Activated T-cell treated with anti-CD3 and anti-CD28 coated beads, Interleukin-2, amount 50 U/mL, for 1 hour (primary cell): ENCODE measurements at regions not wholly inside any gene's neighbourhood (a gene's known extent, or its start where the extent isn't known, plus 50 kb on each side); places are given as distances from the start of the nearest gene placed in this dataset.

ENCODE experiments used
- DNase-seq: peaks from one replicate; pipeline ENCODE4 v3.0.0-alpha.2; 2020

DNA sequence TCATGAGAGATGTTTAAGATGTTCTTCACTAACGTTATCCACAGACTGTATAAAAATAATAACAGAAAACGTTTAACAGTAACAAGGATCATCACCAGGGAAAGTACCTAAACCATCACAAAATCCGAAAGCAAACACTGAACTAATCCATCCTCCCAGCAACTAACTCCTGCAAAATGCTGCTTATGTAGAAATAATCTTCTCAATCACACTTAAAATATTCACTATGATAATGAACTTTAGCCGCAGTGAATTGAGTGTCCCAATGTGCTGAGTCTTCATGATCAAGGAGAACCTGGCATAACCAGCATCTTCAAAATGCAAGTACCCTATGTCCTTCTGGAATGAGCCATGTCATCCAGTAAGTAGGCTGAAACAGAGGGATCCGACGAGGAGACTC is 166.1 kb downstream of the LTN1 start:
- DNase-seq = no peak

DNA sequence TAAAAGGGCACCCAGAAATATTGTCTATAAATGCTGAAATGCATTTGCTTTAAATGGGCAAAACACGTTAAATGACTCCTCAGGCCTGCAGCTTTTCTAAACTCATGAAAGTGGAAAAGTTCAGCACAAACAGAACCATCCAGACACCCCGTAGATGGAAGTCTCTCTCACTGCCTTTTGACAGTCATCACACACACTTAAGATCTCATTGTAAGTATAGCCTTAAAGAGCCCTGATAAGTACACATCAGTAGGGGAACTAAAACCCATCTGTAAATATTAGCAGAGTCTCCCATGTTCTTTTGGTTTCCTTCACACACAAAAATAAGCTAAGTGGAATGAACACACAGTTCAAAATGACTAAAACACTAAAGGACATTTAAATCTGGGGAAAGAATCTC is 166.7 kb downstream of the LTN1 start:
- DNase-seq = no peak

DNA sequence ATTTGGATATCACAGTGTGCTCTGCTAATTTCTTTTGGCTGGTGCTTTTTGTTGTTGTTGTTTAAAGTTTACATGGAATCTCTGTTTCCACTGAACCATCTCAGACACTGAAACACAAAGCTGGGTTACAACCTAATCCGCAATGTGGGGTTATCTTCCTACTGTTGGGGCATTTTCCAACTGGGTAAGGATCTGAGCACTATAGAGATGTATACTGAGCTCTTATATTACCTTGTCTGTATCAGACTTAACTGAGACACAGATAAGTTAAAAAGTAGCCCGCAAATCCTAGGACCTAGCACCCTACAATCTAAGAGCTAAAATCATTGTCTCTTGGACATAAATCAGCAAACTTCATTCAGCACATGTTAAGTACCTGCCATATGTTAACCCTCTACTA is 169.2 kb downstream of the LTN1 start:
- DNase-seq = no peak

DNA sequence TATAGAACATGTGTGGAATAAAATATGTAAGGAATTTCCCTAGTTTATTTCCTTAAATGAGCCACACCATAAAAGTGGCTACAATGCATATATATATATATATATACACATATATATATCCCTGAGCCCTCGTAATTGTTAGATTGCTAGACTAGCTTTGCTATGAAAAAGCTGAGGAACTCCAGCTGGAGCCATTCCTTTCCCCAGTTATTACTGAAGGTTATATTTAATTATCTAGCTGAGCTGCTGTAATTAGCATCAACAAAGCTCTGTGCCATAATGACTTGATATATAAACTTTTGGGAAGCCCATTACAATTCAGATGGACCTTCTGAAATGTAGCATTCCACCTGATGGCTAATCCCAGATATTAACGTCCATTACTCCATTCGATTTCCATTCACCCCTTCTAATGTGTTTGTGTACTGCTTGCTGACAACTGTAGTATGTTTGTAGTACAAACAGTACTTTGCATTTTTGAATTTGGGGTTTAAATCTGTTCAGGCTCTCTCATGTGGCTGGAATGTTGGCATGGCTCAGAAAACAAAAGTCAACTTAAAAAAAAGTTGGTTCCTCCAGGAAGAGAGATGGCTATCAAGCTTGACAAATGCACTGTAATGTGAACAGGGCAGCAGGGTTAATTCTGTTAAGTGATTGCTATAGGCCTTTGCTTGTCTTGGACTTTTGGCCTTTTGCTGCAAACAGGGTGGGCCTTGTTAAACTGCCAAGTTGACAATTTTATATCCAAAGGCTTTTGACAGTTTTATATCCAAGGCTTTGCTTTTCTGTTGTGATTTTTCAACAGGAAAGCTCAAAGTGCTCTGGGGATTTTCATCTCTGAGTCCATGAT is 170.0 kb downstream of the LTN1 start:
- no peak for DNase-seq

DNA sequence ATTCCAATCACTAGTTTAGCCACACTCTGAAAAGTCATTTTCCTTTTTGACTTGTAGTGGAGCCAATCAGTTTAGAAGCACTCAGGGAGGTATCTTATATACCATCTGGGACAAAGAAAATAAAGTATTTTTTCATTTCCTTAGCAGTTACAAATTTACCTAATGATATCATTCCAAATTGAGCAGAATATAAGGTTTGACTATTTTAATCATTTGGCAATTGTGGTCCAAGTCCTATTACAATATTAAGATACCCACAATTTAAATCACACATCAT is 170.6 kb downstream of the LTN1 start:
- no peak for DNase-seq

DNA sequence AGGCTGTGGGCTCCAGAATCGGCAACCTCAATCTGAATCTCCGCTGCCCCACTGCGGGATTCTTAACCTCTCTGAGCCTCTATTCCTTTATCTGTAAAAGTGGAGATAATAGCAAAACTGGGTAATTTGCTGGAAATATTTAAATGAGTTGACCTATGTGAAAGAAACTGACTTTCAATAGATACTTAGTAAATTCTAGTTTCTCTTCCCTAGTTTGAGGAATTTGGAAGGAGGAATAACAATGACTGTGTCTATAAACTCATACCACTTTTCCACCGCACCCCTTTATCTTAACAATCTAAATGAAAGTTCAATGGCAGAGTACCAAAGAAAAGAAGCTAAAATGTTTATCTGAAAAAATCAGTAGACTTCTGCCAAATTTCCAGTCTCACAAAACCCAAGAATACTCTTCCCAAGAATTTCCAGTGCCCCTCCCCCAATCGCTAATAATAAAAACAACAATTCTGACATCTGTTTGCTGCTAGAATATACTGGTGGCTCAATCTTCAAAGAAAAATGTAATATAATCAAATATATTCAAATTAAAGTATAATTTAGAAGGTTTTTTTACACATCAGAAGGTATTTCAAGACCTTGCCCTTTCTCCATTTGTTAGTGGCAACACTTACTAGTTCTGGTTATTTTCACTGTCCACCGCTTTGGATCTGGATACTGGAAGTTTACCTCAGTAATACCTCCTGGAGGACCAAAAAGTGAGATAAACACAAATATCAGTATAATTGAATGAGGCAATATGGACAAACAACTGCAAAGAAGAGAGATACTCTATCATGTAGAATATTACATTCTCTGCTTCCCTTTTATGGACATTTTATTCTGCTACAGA is 171.2 kb downstream of the LTN1 start:
- DNase-seq = no peak

DNA sequence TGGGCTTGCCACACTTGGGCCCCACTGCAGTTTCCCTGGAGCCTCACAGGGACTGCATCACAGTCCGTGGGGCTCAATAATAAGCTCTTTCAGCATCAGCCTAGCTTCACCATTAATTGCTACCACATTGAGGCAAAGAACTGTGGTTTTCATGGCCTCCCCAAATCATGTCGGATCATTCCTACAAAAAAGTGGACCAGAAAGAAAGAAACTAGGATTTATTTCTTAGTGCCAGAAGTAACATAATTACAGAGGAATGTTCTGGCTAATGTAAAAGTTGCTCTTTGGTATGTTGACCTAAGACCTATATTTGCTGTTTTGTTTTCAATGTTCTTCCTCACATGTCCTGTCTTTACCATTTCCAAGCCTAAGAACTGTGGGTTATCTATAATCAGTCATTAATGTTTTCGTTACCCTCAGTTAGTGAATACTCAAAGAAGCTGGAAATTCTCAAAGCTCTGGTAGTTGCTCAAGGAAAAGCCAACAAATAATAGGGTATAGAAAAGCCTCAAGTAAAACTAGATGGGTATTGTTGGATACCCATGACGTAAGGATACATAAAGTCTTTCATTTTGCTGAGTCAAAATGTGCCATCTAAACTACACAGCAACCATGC is 173.9 kb downstream of the LTN1 start:
- no peak for DNase-seq

DNA sequence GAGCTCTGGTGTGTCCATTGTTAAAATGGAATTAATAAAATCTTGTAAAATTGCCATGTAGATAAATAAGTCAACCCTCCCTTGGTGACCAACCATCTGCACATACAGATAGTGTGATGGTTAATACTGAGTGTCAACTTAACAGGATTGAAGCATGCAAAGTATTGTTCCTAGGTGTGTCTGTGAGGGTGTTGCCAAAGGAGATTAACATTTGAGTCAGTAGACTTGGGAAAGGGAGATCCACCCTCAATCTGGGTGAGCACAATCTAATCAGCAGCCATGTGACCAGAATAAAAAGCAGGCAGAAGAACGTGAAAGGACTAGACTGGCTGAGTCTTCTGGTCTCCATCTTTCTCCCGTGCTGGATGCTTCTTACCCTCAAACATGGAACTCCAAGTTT is 174.8 kb downstream of the LTN1 start:
- no peak for DNase-seq

DNA sequence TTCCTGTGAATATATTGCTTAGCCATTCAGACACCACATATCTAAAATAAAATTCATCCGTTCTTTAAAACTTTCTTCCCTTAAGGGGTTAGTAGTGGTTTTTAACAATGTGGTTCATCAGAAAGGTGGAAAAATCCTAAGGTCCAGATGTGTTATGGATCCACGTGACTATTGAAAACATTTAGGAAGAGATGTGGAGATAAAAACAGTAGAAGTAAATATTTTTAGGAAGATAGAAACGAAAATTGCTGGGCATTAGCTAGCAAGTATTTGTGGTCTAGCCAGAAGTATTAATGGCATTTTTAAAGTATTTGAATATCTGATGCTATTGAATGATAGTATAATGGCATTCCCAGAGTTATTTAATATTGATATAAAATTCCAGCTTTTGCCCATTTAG is 180.8 kb downstream of the LTN1 start:
- no peak for DNase-seq

DNA sequence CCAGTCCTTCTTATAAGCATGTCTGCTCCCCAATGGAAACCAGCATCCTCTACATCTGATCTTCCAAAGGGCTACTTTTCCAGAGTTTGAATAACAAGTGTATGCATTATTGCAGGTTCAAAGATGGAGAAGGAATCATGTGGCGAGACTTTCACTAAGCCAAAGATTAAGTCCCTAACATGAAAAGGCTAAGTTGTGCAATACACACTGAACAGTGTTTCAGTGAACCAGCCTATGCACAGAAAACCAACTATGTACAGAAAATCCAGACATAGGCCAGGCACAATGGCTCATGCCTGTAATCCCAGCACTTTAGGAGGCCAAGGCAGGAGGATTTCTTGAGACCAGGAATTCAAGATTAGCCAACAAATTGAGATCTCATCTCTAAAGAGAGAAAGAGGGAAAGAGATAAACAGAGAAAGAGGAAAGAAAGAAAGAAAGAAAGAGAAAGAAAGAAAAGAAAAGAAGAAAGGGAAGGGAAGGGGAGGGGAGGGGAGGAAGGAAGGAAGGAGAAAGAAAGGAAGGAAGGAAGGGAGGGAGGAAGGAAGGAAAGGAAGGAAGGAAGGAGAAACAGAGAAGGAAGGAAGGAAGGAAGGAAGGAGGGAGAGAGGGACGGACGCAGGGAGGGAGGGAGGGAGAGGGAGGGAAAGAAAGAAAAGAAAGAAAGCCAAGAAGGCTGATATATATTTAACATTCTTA is 181.7 kb downstream of the LTN1 start:
- DNase-seq = no peak

DNA sequence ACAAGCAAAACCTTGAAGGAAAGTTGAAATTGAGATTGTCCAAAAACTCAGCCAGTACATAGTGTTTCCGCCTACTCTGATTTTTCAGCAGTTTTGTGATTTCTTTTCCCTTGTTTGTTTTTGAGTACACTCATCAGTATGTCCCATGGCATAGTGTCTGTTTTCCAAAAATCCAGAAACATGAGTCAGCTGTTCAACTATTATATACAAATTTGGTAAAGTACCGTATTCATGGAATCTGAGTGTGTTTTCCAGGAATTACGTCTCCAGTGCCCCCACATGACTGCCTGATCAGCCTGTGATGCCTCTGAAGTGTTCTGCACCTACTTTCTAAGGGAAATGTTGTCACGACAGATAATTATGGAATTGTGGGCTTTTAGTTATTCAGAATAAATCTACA is 186.8 kb downstream of the LTN1 start:
- DNase-seq = no peak

DNA sequence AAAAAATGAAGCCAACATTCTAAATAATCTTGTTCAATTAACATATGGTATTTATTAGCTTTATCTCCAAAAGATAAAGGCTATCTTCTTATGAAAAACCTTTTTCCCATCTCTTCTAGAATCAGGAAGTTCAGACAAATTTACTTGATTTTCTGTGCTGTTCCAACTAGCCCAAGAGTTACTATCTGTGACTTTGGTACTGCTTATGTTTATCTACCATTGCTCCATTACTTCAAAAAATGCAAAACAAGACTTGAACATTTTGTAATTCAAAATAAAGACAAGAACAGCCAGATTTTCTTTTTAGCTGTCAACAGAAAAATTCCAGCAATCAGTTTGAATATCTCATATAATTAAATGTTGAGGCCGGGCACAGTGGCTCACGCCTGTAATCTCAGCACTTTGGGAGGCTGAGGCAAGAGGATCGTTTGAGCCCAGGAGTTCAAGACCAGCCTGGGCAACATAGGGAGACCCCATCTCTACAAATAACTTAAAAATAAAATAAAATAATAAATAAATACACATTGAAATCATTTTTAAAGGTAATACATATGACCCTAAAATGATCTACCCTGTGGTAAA is 188.5 kb downstream of the LTN1 start:
- no peak for DNase-seq

DNA sequence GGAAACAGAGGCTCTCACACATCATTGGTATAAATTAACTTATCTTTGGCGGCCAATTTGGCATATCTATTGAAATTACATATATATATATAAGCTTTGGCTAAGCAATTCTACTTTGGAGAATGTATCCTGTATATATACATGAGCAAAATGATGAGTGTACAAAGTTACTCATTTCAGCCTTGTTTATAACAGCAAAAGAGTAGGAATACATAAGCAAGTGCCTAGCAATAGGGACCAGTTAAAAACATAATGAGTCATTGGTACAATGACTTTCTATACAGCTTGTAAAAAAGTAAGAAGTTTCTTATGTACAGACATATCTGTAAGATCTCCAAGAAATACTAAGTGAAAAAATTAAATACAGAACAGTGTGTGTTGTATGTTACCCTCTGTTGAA is 190.8 kb downstream of the LTN1 start:
- DNase-seq = no peak

DNA sequence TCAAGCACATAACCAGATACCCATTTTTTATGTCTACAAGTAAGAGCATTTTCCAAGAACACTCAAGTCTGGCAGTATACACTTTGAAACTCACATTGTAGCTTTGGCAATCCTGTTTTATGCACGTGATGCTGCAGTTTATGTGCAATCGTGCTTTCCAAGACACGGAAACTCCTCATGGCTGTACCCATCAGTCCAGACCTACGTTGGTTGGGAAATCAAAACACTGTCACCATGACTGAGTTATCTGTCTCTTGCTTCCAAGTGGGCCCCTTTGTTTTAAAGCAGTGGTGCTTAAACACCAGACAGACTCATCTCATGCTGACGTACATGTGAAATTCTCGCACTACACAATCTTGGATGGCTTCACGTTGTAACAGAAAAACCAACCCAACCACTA is 192.8 kb downstream of the LTN1 start:
- DNase-seq = no peak

DNA sequence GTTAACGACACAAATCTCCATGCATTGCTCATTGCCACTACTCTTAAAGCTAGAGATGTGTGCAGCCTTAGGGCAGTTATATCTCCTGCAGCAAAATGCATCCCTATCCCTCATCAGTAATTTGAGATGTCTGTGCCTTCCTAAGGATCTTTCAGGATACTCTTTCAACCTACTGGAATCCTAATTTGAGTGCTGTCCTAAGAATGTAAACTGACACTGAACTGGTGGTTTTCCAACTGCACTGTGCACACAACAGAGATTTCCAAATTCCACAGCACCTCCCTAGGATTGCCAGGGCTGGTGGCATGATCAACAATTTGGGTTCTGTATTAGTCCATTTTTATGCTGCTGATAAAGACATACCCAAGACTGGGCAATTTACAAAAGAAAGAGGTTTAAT is 193.9 kb downstream of the LTN1 start:
- DNase-seq = no peak

DNA sequence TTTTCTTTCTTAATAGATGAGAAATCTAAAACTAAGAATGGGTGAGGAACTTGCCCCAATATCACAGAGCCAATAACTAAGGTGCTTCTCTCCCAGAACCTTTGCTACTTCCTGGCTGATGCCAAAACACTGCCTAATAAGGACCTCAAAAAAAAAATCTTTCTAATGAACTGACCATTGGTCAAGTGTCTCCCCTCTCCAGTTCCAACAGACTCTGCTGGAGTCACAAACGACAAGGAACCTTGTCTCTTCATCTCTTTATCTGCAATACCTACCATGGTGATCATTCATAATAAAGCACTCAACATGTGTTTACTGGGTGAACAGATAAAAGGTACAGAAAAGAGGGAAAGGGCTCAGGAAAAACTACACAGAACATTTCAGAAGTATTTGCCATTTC is 197.4 kb downstream of the LTN1 start:
- DNase-seq = no peak

DNA sequence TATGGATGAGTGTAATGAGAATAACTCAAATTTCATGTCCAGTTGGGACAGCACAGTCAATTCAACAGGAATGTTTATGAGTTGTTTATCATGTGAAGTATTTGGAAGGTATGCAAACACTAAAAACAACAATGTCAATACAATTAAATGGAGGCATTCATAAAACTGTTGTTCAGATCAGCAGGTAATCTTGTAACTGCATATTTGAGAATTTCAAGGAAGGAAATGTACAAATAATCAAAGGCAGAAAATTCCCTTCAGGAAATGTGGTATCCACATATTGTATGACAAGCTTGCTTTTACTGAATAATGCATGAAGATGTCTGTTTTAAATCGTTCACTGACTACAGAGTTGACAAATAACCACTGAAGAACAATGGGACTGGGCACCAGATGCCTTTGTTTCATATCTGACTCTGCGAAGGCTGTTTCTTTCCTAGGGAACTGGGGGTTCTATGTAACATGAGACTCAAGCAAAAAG is 198.3 kb downstream of the LTN1 start:
- DNase-seq = no peak

DNA sequence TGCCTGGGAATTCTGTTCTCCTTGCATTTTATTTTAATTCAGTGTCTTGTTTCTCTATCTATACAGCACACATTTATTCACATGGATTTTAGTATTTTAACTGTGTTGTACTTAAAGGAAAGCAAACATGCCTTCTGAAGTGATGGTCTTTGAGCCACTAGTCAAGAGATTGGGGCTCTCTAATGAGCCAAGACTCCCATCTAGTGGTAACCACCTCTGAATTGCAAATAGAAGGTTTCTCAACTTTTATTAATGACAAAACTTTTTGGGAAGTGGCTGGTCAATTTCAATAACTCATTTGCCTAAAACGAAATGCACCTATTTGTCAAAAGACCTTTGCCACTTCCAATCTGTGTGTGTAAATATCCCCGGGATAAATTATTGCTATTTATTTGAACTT is 199.6 kb downstream of the LTN1 start:
- no peak for DNase-seq

DNA sequence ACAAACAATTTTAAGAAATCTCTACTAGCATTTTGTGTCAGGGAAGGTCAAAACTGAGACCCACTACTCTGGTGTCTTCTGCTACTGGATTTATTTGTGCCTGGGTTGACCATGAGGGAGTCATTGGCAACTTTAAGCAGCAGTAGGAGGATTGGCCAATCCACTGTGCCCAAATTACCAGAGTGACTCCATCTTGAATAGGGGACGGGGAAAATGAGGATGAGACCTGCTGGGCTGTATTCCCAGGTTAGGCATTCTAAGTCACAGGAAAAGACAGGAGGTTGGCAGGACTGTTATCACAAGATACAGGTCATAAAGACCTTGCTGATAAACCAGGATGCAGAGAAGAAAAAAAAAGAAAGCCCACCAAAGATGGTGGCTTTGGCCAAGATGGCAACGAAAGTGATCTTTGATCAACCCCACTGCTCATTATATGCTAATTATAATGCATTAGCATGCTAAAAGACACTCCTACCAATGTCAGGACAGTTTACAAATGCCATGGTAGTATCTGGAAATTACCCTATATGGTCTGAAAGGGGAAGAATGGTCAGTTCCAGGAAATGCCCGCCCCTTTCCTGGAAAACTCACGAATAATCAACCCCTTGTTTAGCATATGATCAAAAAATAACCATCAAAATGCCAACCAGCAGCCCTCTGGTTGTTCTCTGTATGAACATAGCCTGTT is 200.9 kb downstream of the LTN1 start:
- DNase-seq = no peak

DNA sequence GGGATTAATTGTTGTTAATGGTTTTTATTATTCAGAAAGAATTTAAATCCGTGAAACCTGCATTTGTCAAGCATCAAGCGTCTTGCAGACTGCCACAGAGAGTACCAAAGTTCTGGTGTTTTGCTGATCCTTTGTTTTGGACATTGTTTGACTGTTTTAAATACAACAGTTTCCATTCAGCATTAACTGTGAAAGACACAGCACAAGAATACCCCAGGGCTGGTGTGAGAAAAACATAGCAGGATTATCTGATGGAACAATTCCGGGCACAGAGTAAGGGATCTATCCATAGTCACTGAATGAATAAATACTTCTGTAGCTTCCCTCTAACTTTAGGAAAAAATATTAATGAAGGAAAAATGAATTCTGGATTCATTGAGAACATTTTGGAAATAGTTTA is 202.3 kb downstream of the LTN1 start:
- no peak for DNase-seq

DNA sequence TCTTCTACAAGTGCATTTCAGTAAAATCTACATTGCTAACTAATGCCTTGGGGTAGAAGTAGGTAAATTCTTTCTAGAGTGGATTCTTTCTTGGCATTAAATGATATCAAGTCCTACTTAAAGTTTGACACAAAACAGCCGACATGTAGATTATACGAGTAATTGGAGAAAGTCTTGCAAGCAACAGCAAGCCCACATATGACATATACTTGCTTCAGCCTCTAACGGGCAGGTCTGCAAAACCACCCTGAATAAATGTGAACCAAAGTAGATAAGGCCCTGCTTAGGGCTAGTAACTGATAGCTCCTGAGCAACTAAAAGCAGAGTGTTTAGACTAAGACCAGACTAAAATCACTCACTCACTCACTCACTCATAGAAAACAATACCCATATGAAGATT is 203.2 kb downstream of the LTN1 start:
- DNase-seq = no peak

DNA sequence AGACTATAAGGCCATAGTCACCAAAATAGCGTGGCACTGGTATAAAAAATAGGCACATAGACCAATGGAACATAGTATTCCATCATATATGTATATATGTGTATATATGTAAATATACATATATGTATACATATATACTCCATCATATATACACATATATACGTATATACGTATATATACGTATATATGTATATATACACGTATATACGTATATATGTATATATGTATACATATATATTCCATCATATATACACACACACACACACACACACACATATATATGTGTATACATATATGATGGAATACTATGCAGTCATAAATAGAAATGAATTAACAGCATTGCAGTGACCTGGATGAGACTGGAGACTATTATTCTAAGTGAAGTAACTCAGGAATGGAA is 204.6 kb downstream of the LTN1 start:
- DNase-seq = no peak
